Common myeloid progenitor, CD34-positive (primary cell): ENCODE measurements at regions not wholly inside any gene's neighbourhood (a gene's known extent, or its start where the extent isn't known, plus 50 kb on each side); places are given as distances from the start of the nearest gene placed in this dataset.

Source experiments
- CTCF ChIA-PET: fragments of 350-600 bp; sonication (Branson Sonifier 250); formaldehyde crosslinking; loops from one replicate; lab custom pipeline; 2021; ENCODE audit warnings: antibody characterized with exemption; lab: Charles Lee
- POLR2A ChIA-PET: fragments of 350-600 bp; sonication (Branson Sonifier 250); formaldehyde crosslinking; loops from one replicate; lab custom pipeline; 2021; ENCODE audit warnings: antibody characterized with exemption; lab: Charles Lee
- DNase-seq, 3 donors: peaks; one replicate each; pipeline versions ENCODE4 v3.0.0 to v3.0.0-alpha.2; 2013
- H3K27ac ChIP-seq, 2 experiments: 1 replicate in 1 of 2; 2 replicates in 1 of 2; pipeline ENCODE4 v1.7.0; 2013; ENCODE audit warnings: inconsistent platforms in 2 of 2, low read length in 2 of 2, mild to moderate bottlenecking in 2 of 2, low read depth in 1 of 2, moderate library complexity in 1 of 2; ENCODE audit not compliant: severe bottlenecking in 2 of 2, insufficient read depth in 1 of 2, poor library complexity in 1 of 2
- H3K27me3 ChIP-seq, 5 experiments: replicated peaks in 2 of 5; 1 replicate in 3 of 5; 2 replicates in 2 of 5; pipeline versions ENCODE4 v1.6.1 to v1.7.0; 2013; ENCODE audit warnings: low read length in 4 of 5, mild to moderate bottlenecking in 2 of 5, moderate library complexity in 2 of 5, inconsistent platforms in 1 of 5; ENCODE audit not compliant: insufficient read depth in 5 of 5, control insufficient read depth in 4 of 5
- H3K36me3 ChIP-seq, 4 experiments: 1 replicate in 2 of 4; 2 replicates in 2 of 4; pipeline versions ENCODE4 v1.6.1 to v1.7.0; 2013; ENCODE audit warnings: low read length in 3 of 4, control low read depth in 1 of 4, mild to moderate bottlenecking in 1 of 4; ENCODE audit not compliant: control insufficient read depth in 4 of 4, insufficient read depth in 4 of 4
- H3K4me1 ChIP-seq, 4 experiments: 1 replicate in 3 of 4; 2 replicates in 1 of 4; pipeline versions ENCODE4 v1.6.1 to v1.7.1; 2013; ENCODE audit warnings: low read length in 3 of 4, mild to moderate bottlenecking in 3 of 4, control low read depth in 1 of 4, inconsistent platforms in 1 of 4, moderate library complexity in 1 of 4; ENCODE audit not compliant: control insufficient read depth in 4 of 4, insufficient read depth in 4 of 4; ENCODE audit errors: control extremely low read depth in 1 of 4
- H3K4me3 ChIP-seq, 7 experiments: 1 replicate in 4 of 7; 2 replicates in 3 of 7; pipeline versions ENCODE4 v1.5.1 to v1.7.0; 2013; ENCODE audit warnings: mild to moderate bottlenecking in 7 of 7, low read length in 6 of 7, moderate library complexity in 6 of 7, inconsistent platforms in 2 of 7, low read depth in 2 of 7, control low read depth in 1 of 7; ENCODE audit not compliant: insufficient read depth in 4 of 7, control insufficient read depth in 1 of 7; ENCODE audit errors: extremely low read depth in 1 of 7
- H3K9me3 ChIP-seq, 5 experiments: 1 replicate in 4 of 5; 2 replicates in 1 of 5; pipeline versions ENCODE4 v1.6.1 to v1.7.1; 2013; ENCODE audit warnings: low read length in 4 of 5, mild to moderate bottlenecking in 2 of 5, inconsistent platforms in 1 of 5, low read depth in 1 of 5, moderate library complexity in 1 of 5; ENCODE audit not compliant: control insufficient read depth in 4 of 5, insufficient read depth in 2 of 5; ENCODE audit errors: control extremely low read depth in 1 of 5
- WGBS: methylation state at CpG from one replicate; pipeline ENCODE4 v1.1.5; 2013; ENCODE audit not compliant: insufficient coverage; 5-methylcytosine and 5-hydroxymethylcytosine counted together

GRCh38 chr16:35258381-35258780, 1799.0 kb downstream of the TP53TG3F start:
- POLR2A ChIA-PET = no interaction called here
- CTCF ChIA-PET = interaction anchor here (1.0 kb wide), 1 partner anchor 8 kb away, joined by 4 read pairs; no protein-coding TSS in a partner anchor
- peaks cover 0 to 3% (median 0%) of the 10 kb centered on the region in 5 experiments for H3K9me3 ChIP-seq

GRCh38 chr16:35295856-35296255, 1836.4 kb downstream of the TP53TG3F start:
- ChIA-PET CTCF (no interaction called here), POLR2A (no interaction called here)
- H3K36me3 ChIP-seq = no peaks in the 10 kb centered on the region
- no peaks in the 10 kb centered on the region for H3K4me1 ChIP-seq
- no peak for DNase-seq
- H3K9me3 ChIP-seq = no peaks in the 10 kb centered on the region
- no peaks in the 10 kb centered on the region for H3K27me3 ChIP-seq
- 70% methylated on average over 2 of the region's 3 CpGs for WGBS
- H3K4me3 ChIP-seq = no peak overlapping the region
- no peak overlapping the region for H3K27ac ChIP-seq

More at GRCh38 chr16:35258381-35258780, 1799.0 kb downstream of the TP53TG3F start:
- DNase-seq = no peak
- Histone ChIP-seq H3K27me3 (no peaks in the 10 kb centered on the region), H3K36me3 (no peaks in the 10 kb centered on the region), H3K4me1 (no peaks in the 10 kb centered on the region), H3K4me3 (no peak overlapping the region), H3K27ac (no peak overlapping the region)
- 70% methylated on average over 9 of the region's 9 CpGs for WGBS

GRCh38 chr16:35296962-35297653, 1837.7 kb downstream of the TP53TG3F start:
- POLR2A ChIA-PET = no interaction called here
- H3K27me3 ChIP-seq = no peaks in the 10 kb centered on the region
- no peak for DNase-seq
- no peak overlapping the region for H3K27ac ChIP-seq
- H3K36me3 ChIP-seq = no peaks in the 10 kb centered on the region
- no peaks in the 10 kb centered on the region for H3K4me1 ChIP-seq
- no peak overlapping the region for H3K4me3 ChIP-seq
- CTCF ChIA-PET = no interaction called here
- H3K9me3 ChIP-seq = no peaks in the 10 kb centered on the region
- 66% methylated on average over 2 of the region's 2 CpGs for WGBS

DNA sequence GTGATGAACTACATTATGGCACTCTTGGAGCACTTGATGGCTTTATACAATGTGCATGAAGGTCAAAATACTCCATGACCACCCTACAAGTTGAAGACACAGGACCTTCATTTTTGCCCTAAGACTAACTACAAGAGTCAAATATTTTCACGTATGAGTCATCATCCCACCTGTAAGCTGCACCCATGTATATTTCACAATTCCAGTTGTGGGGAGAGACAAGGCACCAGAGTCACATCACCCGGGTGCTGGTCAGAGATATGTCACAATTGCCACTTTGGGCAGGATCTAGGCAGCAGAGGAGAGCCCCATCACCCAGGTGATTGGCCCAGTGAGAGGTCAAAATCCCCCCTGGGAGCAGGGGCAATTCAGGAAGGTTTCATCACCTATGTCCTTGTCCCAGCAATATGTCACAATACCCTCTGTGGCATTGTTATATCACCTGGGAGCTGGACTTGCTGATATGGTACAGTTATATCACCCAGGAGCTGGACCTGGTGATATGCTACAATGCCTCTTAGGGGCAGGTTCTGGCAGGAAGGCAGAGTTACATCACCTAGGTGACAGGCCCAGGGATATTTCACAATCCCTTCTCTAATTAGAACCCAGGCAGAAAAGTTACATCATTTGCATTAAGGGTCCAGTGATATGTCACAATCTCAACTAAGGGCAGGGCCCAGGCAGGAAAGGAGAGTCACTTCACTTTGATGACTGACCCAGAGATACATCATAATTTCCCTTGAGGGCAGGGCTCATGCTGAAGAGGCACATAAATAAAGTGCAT, 1839.2 kb downstream of the TP53TG3F start:
- WGBS = 63% methylated on average over 2 of the region's 2 CpGs
- Histone ChIP-seq H3K4me1 (no peaks in the 10 kb centered on the region), H3K27me3 (no peaks in the 10 kb centered on the region), H3K36me3 (no peaks in the 10 kb centered on the region), H3K4me3 (no peak overlapping the region), H3K9me3 (no peaks in the 10 kb centered on the region), H3K27ac (no peak overlapping the region)
- DNase-seq = no peak
- ChIA-PET CTCF (no interaction called here), POLR2A (no interaction called here)

DNA sequence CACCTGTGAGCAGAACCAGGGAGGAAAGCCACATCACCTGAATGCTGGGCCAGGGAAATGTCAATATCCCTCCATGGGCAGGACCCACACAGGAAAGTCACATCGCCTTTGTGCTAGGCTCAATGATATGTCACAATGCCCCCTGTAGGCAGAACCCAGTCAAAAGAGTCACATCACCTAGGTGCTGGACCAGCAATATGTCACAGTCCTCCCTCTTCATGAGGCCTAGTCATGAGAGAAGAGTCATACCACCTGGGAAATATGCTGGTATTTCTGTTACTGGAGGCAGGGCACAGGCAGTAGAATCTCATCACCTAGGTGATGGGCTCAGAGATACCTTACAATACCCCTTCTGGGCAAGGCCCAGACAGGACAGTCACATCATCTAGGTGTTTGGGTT, 1843.4 kb downstream of the TP53TG3F start:
- Histone ChIP-seq H3K27ac (no peak overlapping the region), H3K4me3 (no peak overlapping the region), H3K9me3 (peaks cover 0 to 2% (median 0%) of the 10 kb centered on the region in 5 experiments), H3K27me3 (no peaks in the 10 kb centered on the region), H3K36me3 (no peaks in the 10 kb centered on the region), H3K4me1 (no peaks in the 10 kb centered on the region)
- ChIA-PET CTCF (no interaction called here), POLR2A (no interaction called here)
- DNase-seq = no peak
- WGBS = 38% methylated on average over 1 of the region's 1 CpG

GRCh38 chr16:35305476-35305875, 1846.1 kb downstream of the TP53TG3F start:
- ChIA-PET POLR2A (no interaction called here), CTCF (no interaction called here)
- H3K27me3 ChIP-seq = no peaks in the 10 kb centered on the region
- H3K27ac ChIP-seq = no peak overlapping the region
- no peak overlapping the region for H3K4me3 ChIP-seq
- no peaks in the 10 kb centered on the region for H3K4me1 ChIP-seq
- H3K9me3 ChIP-seq = peaks cover 0 to 3% (median 0%) of the 10 kb centered on the region in 5 experiments
- no peaks in the 10 kb centered on the region for H3K36me3 ChIP-seq
- no CpG with 5 or more reads among the region's 1 CpG for WGBS
- DNase-seq = no peak

DNA sequence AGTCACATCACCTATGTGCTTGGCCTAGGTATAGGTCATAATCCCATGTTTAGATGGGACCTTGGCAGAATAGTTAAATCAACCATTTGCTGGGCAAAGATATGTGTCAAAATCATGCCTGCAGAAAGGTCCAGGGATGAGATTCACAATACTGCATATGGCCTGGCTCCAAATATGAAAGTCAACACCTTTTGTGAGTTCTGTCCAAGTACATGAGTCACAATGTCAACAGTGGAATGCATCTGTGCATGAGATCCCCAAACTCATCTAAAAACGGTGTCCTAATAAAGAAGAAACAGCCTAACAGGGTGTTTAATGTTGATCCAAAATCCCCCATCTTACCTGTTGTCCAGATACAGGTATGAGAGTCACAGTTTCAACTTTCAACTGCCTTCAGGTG, 1847.5 kb downstream of the TP53TG3F start:
- no peak for DNase-seq
- Histone ChIP-seq H3K4me1 (no peaks in the 10 kb centered on the region), H3K27me3 (no peaks in the 10 kb centered on the region), H3K27ac (no peak overlapping the region), H3K36me3 (no peaks in the 10 kb centered on the region), H3K4me3 (no peak overlapping the region), H3K9me3 (peaks cover 0 to 3% (median 0%) of the 10 kb centered on the region in 5 experiments)
- ChIA-PET POLR2A (no interaction called here), CTCF (no interaction called here)
- WGBS = 29% methylated on average over 1 of the region's 1 CpG
